ENCODE measurements at regions not wholly inside any gene's neighbourhood (a gene's known extent, or its start where the extent isn't known, plus 50 kb on each side); places are given as distances from the start of the nearest gene placed in this dataset.

DNA sequence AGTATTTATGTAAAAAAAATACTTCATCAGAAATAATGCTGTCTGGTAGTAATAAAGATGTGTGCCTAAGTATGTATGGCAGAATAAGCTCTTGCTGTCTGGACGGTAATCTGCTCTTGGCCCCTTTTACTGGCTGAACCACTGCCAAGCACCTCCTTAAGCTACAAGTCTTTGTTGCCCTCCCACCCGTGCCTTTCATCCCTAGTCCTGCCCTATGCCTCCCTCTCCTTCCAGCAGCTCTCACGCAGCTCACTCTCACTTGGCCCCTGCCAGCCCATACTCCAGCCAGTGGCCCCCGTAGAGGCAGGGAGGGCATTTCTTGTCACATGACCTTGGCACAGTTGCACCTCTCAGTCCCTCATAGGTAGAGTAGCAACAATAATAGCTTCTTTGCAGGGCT, 54.5 kb upstream of the NPAS2 start:
- intact Hi-C loops (cut with DNase I) = no loop called here
- TF ChIP-seq, protein P1, sequence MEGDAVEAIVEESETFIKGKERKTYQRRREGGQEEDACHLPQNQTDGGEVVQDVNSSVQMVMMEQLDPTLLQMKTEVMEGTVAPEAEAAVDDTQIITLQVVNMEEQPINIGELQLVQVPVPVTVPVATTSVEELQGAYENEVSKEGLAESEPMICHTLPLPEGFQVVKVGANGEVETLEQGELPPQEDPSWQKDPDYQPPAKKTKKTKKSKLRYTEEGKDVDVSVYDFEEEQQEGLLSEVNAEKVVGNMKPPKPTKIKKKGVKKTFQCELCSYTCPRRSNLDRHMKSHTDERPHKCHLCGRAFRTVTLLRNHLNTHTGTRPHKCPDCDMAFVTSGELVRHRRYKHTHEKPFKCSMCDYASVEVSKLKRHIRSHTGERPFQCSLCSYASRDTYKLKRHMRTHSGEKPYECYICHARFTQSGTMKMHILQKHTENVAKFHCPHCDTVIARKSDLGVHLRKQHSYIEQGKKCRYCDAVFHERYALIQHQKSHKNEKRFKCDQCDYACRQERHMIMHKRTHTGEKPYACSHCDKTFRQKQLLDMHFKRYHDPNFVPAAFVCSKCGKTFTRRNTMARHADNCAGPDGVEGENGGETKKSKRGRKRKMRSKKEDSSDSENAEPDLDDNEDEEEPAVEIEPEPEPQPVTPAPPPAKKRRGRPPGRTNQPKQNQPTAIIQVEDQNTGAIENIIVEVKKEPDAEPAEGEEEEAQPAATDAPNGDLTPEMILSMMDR (IDR thresholded peaks at IDR 0.05) = no peak
- no peaks in the 10 kb centered on the region for H3K36me3 ChIP-seq
- H3K4me3 ChIP-seq = no peak overlapping the region
- no peak overlapping the region for H3K9ac ChIP-seq (ENCODE audit: low read depth in 2 of 2, low read length in 2 of 2)
- H3K27me3 ChIP-seq = no peaks in the 10 kb centered on the region
- no peaks in the 10 kb centered on the region for H3K9me3 ChIP-seq
- H3K4me1 ChIP-seq = no peaks in the 10 kb centered on the region
- H3K27ac ChIP-seq = no peak overlapping the region
- DNase-seq = no peak

DNA sequence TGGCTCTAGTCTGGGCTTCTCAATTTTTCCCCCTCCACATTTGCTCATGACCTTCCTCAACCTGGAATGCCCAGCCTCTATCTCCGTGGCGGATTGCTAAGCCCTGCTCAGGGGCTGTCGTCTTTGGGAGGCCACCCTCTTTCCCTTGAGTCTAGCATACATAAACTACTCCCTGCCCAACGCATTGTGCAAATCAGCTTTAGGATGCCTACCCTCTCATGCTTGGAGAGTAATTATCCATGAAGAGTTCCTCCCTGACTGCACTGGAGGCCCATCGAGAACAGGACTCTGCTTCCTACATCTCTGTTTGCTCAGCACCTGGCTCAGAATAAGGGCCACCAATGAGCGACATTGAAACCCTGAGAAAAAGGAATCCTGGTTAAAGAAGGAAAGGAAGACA, 53.7 kb upstream of the NPAS2 start:
- H3K27ac ChIP-seq = no peak overlapping the region
- no peak overlapping the region for H3K9ac ChIP-seq (ENCODE audit: low read depth in 2 of 2, low read length in 2 of 2)
- no peaks in the 10 kb centered on the region for H3K9me3 ChIP-seq
- intact Hi-C loops (cut with DNase I) = no loop called here
- no peak overlapping the region for H3K4me3 ChIP-seq
- TF ChIP-seq, protein P1 (IDR thresholded peaks at IDR 0.05) = no peak
- H3K27me3 ChIP-seq = no peaks in the 10 kb centered on the region
- H3K4me1 ChIP-seq = no peaks in the 10 kb centered on the region
- DNase-seq = no peak
- no peaks in the 10 kb centered on the region for H3K36me3 ChIP-seq

DNA sequence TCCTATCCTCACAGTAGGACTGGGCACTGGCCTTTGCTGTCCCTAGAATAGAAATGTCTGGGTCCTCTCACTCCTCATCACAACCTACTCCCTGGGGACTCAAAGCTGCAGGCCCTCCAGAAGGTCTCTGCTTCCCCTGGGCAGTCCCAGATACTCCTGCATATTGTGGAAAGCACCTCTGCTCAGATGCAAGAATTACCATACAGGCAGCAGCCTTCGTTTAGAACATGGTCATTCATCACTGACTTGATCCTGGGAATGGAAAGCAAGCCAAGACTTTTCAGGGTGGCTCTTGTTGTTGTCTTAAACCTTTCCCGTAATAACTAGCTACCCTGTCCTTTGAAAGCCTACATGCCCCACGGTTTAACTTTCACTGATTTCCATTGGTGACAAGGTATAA, 53.1 kb upstream of the NPAS2 start:
- no peak overlapping the region for H3K4me3 ChIP-seq
- no peak overlapping the region for H3K27ac ChIP-seq
- intact Hi-C loops (cut with DNase I) = no loop called here
- H3K9ac ChIP-seq (ENCODE audit: low read depth in 2 of 2, low read length in 2 of 2) = no peak overlapping the region
- TF ChIP-seq, protein P1 (IDR thresholded peaks at IDR 0.05) = no peak
- H3K4me1 ChIP-seq = no peaks in the 10 kb centered on the region
- no peak for DNase-seq
- no peaks in the 10 kb centered on the region for H3K27me3 ChIP-seq
- no peaks in the 10 kb centered on the region for H3K9me3 ChIP-seq
- no peaks in the 10 kb centered on the region for H3K36me3 ChIP-seq

DNA sequence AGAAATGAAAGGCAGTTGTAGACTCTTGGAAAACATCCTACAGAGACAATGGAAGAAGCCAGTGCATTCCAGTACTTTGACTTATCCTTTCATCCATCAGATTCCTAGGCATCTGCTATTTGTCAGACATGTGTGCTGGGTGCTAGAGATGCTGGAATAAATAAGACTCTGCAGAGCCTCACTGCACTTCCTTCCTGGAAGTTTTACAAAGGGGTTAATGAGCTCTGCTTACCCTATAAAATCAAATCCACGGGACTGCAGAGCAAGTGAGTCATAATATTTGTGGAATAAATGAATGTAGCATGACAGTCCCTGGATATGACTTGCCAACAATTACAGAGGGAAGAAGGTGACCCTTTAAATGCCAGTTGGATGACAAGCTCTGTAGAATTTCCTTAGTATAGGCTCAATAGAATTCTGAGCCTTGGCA, 52.7 kb upstream of the NPAS2 start:
- intact Hi-C loops (cut with DNase I) = no loop called here
- peak overlapping the region; percentile 18 for H3K27ac ChIP-seq
- no peaks in the 10 kb centered on the region for H3K27me3 ChIP-seq
- no peak overlapping the region for H3K4me3 ChIP-seq
- DNase-seq = no peak
- H3K36me3 ChIP-seq = no peaks in the 10 kb centered on the region
- TF ChIP-seq, protein P1 (IDR thresholded peaks at IDR 0.05) = no peak
- no peaks in the 10 kb centered on the region for H3K4me1 ChIP-seq
- no peak overlapping the region for H3K9ac ChIP-seq (ENCODE audit: low read depth in 2 of 2, low read length in 2 of 2)
- H3K9me3 ChIP-seq = no peaks in the 10 kb centered on the region

DNA sequence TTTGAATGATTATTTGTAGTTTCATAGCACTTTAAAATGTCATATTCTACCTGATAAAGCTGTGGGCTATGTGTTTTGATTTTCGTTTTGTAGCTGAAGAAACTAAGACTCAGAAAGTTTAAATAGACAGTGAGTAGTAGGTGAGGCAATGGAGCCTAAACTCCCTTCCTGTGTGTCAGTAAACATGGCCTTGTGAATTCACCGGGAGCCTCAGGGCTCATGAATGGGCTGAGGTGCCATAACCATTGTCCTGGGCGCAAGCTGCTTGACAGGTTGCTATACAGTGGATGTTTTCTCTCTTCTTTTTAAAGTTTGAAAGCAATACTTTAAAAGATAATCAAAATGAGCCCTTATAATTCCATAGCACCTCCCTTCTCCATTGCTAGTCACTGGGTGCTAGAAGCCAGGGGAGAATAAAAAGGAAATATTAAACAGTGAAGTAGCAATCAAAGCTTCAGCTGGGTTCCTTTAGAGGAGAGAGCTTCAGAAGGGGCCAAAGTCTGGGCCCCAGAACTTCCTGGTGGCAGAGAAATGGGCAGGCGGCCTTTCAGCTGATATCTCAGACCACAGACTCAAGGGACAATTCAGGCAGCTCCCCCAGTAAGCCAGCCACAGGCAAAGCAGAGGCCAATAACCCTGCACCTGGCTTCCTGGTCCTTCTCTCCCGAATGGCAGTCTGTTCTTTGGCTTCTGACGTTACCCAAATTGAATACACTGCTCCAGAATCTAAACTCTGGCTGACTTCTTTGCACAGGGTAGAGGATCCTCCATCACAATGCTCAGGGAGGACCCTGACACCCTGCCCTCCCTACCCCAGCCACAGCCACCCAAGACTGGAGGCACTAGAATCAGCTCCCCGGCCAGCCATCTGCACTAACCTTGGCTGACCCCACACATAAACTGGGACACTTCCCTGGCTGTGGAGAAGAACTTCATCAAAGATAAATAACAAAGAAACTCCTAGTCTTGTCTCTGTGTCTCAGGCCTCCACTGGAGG, 51.8 kb upstream of the NPAS2 start:
- TF ChIP-seq, protein P1 (IDR thresholded peaks at IDR 0.05) = no peak
- intact Hi-C loops (cut with DNase I) = no loop called here
- Histone ChIP-seq H3K9ac (ENCODE audit: low read depth in 2 of 2, low read length in 2 of 2) (no peak overlapping the region), H3K4me1 (no peaks in the 10 kb centered on the region), H3K27ac (peak overlapping the region; percentile 18), H3K36me3 (no peaks in the 10 kb centered on the region), H3K9me3 (no peaks in the 10 kb centered on the region), H3K27me3 (no peaks in the 10 kb centered on the region), H3K4me3 (no peak overlapping the region)
- no peak for DNase-seq
